ENCODE measurements at regions not wholly inside any gene's neighbourhood (a gene's known extent, or its start where the extent isn't known, plus 50 kb on each side); places are given as distances from the start of the nearest gene placed in this dataset.

GRCh38 chr1:80462006-80462405, 1338.7 kb upstream of the ADGRL2 start:
- no peak for TF ChIP-seq CTCF (IDR thresholded peaks at IDR 0.05)
- no peak for TF ChIP-seq POLR2AphosphoS5 (IDR thresholded peaks at IDR 0.05)

Measured in breast epithelium (tissue), 3 donors.